KMS-11 (cell line): ENCODE measurements at regions not wholly inside any gene's neighbourhood (a gene's known extent, or its start where the extent isn't known, plus 50 kb on each side); places are given as distances from the start of the nearest gene placed in this dataset.

ENCODE experiments used
- H2AFZ ChIP-seq: fragments of 200-600 bp; sonication (generic); 2 replicates; pipeline ENCODE4 v1.6.1; 2016; ENCODE audit warnings: antibody characterized with exemption, mixed run types, low read depth
- H3K27ac ChIP-seq: fragments of 200-600 bp; sonication (generic); 2 replicates; pipeline ENCODE4 v1.6.1; 2016; ENCODE audit warnings: mild to moderate bottlenecking, mixed run types
- H3K27me3 ChIP-seq: fragments of 200-600 bp; sonication (generic); 2 replicates; pipeline ENCODE4 v1.6.1; 2017; ENCODE audit warnings: mild to moderate bottlenecking, low read depth, mixed run types, moderate library complexity; ENCODE audit not compliant: insufficient read depth
- H3K36me3 ChIP-seq: fragments of 200-600 bp; sonication (generic); 2 replicates; pipeline ENCODE4 v1.6.1; 2017; ENCODE audit warnings: mild to moderate bottlenecking, mixed run types; ENCODE audit not compliant: insufficient read depth
- H3K4me1 ChIP-seq: fragments of 200-600 bp; sonication (generic); 2 replicates; pipeline ENCODE4 v1.6.1; 2016; ENCODE audit warnings: mild to moderate bottlenecking, low read depth, mixed run types; ENCODE audit not compliant: poor library complexity, severe bottlenecking
- H3K4me2 ChIP-seq: fragments of 200-600 bp; sonication (generic); 2 replicates; pipeline ENCODE4 v1.7.0; 2016; ENCODE audit warnings: mild to moderate bottlenecking, mixed run types
- H3K4me3 ChIP-seq: fragments of 200-600 bp; sonication (generic); IDR thresholded peaks from 2 replicates; pipeline ENCODE4 v1.6.1; 2017; ENCODE audit warnings: low read depth, low read length, mixed read lengths; ENCODE audit not compliant: insufficient read depth
- H3K79me2 ChIP-seq: fragments of 200-600 bp; sonication (generic); 2 replicates; pipeline ENCODE4 v1.6.1; 2016; ENCODE audit warnings: low read depth, mixed run types; ENCODE audit not compliant: insufficient read depth
- H3K9ac ChIP-seq: fragments of 200-600 bp; sonication (generic); 2 replicates; pipeline ENCODE4 v1.6.1; 2016; ENCODE audit warnings: mild to moderate bottlenecking, mixed run types
- H4K20me1 ChIP-seq: fragments of 200-600 bp; sonication (generic); 2 replicates; pipeline ENCODE4 v1.6.1; 2016; ENCODE audit warnings: mild to moderate bottlenecking, mixed run types; ENCODE audit not compliant: insufficient read depth
- CTCF ChIP-seq: fragments of 200-600 bp; sonication (generic); conservative IDR thresholded peaks from 2 replicates; pipeline ENCODE4 v1.6.1; 2017; ENCODE audit warnings: low read depth, mild to moderate bottlenecking, antibody characterized with exemption, low read length, moderate library complexity, mixed read lengths

DNA sequence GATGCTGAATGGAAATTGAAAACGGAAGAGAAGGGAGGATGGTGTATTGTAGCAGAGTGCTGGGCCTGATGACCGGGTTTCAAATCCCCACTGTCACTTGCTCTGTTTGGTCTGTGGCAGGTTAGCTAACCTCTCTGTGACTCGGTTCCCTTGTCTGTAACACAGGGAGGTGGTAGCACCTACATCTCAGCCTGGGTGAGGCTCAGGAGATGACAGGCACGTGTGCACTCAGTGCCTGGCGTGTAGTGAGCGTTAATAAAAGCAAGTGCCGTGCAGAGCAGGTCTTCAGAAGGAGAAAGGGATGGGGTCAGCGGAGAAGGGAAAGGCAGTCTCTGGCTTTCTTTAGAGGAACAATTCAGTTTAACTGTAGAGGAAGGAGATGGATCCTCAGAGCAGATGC is 125.5 kb upstream of the SMIM21 start:
- no peak overlapping the region for H3K9ac ChIP-seq
- no peak overlapping the region for H3K27ac ChIP-seq
- no peak overlapping the region for H3K4me2 ChIP-seq
- H3K79me2 ChIP-seq, result no peaks in the 10 kb centered on the region
- no peak overlapping the region for H3K4me3 ChIP-seq
- H4K20me1 ChIP-seq, result no peaks in the 10 kb centered on the region
- no peaks in the 10 kb centered on the region for H3K27me3 ChIP-seq
- no peak overlapping the region for H2AFZ ChIP-seq
- no peak for TF ChIP-seq CTCF
- H3K36me3 ChIP-seq, result no peaks in the 10 kb centered on the region
- H3K4me1 ChIP-seq, result no peaks in the 10 kb centered on the region

DNA sequence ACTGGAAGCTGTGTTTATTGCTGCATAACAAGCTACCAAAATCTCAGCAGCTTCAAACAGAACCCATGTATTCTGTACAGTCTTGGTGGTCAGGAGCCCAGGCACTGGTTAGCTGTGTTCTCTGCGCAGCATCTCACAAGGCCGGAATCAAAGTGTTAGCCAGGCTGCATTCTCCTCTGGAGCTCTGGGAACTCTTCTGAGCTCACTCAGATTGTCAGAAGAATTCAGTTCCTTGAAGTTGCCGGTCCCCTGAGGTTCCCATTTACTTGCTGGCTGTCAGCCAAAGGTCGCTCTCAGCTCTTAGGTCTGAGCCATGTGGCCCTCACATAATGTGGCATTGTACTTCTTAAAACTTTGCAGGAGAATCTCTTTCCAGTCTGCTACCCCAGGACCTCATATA is 123.6 kb upstream of the SMIM21 start:
- Histone ChIP-seq H3K27me3 (no peaks in the 10 kb centered on the region), H3K4me1 (no peaks in the 10 kb centered on the region), H3K4me3 (no peak overlapping the region), H3K36me3 (no peaks in the 10 kb centered on the region), H3K9ac (no peak overlapping the region), H4K20me1 (no peaks in the 10 kb centered on the region), H3K4me2 (no peak overlapping the region), H3K79me2 (no peaks in the 10 kb centered on the region), H3K27ac (no peak overlapping the region), H2AFZ (no peak overlapping the region)
- TF ChIP-seq CTCF, result no peak

DNA sequence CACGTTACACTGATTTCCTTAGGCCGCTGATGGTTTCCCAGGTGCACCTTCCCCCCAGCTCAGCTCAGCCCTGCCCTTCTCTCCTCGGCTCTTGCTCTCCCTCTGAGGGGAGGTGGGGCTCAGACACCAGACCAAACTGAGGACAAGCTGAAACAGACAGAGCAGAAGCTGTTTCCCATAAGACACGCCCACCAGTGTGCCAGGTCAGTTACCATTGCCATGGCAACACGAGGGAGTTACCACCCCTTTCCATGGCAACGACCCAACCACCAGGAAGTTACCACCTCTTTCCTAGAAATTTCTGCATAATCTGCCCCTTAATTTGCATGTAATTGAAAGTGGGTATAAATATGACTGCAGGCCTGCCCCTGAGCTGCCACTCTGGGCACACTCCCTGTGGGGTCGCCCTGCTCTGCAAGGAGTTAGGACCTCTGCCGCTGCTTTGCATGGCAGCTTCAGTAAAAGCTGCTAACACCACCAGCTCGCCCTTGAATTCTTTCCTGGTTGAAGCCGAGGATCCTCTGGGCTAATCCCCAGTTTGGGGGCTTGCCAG is 120.9 kb upstream of the SMIM21 start:
- no peak overlapping the region for H3K4me2 ChIP-seq
- no peaks in the 10 kb centered on the region for H3K36me3 ChIP-seq
- no peak for TF ChIP-seq CTCF
- no peaks in the 10 kb centered on the region for H4K20me1 ChIP-seq
- no peak overlapping the region for H3K9ac ChIP-seq
- H2AFZ ChIP-seq, result no peak overlapping the region
- H3K27ac ChIP-seq, result no peak overlapping the region
- H3K79me2 ChIP-seq, result no peaks in the 10 kb centered on the region
- no peaks in the 10 kb centered on the region for H3K27me3 ChIP-seq
- no peak overlapping the region for H3K4me3 ChIP-seq
- no peaks in the 10 kb centered on the region for H3K4me1 ChIP-seq

DNA sequence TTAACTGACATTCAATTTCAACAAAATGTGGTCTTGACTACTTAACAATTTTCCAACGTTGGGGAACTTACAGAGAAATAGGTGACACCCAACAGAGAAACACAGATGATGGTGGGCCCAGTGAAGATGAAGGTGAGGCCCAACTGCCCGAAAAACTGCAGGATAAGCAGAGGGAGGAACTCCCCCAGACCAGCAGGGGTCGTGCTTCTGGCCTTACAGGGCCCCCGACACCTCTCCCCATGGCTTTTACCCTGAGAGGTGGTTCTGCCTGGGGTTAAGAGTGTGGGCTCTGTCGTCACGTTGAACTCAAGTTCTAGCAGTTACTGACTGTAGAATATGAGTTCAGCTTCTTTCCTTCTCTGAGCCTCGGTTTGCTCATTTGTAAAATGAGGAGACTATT is 119.5 kb upstream of the SMIM21 start:
- Histone ChIP-seq H3K4me2 (no peak overlapping the region), H3K4me1 (no peaks in the 10 kb centered on the region), H4K20me1 (no peaks in the 10 kb centered on the region), H3K79me2 (no peaks in the 10 kb centered on the region), H2AFZ (no peak overlapping the region), H3K27me3 (no peaks in the 10 kb centered on the region), H3K4me3 (no peak overlapping the region), H3K27ac (no peak overlapping the region), H3K36me3 (no peaks in the 10 kb centered on the region), H3K9ac (no peak overlapping the region)
- TF ChIP-seq CTCF, result peak; percentile 19; the same call in 1 of the 2 replicates
